Cardiac muscle cell (in vitro differentiated cells and primary cell): ENCODE measurements at regions not wholly inside any gene's neighbourhood (a gene's known extent, or its start where the extent isn't known, plus 50 kb on each side); places are given as distances from the start of the nearest gene placed in this dataset.
A peak's percentile ranks its signal among the peaks of the same experiment; 100 is the strongest.

Experiments
- DNase-seq, 2 donors: peaks; one replicate each; pipeline versions ENCODE4 v3.0.0 to v3.0.0-alpha.2; 2010 to 2017; ENCODE audit warnings: low read depth in 1 of 2, low spot score in 1 of 2
- H3K27ac ChIP-seq: fragments of 200-600 bp; sonication (generic); 2 replicates; pipeline ENCODE4 v1.5.1; 2016
- H3K27me3 ChIP-seq: fragments of 200-600 bp; sonication (generic); 2 replicates; pipeline ENCODE4 v1.6.0; 2016; ENCODE audit warnings: control low read depth
- H3K36me3 ChIP-seq: fragments of 200-600 bp; sonication (generic); 2 replicates; pipeline ENCODE4 v1.5.1; 2016; ENCODE audit warnings: control low read depth
- H3K4me1 ChIP-seq: fragments of 200-600 bp; sonication (generic); 2 replicates; pipeline ENCODE4 v1.8.1; 2017; ENCODE audit warnings: low read depth, mild to moderate bottlenecking, mixed run types
- H3K4me3 ChIP-seq: fragments of 200-600 bp; sonication (generic); 2 replicates; pipeline ENCODE4 v1.5.1; 2016; ENCODE audit warnings: mild to moderate bottlenecking
- H3K9me3 ChIP-seq: fragments of 200-600 bp; sonication (generic); 2 replicates; pipeline ENCODE4 v1.5.1; 2017; ENCODE audit warnings: low read depth, mild to moderate bottlenecking, control low read depth
- TF ChIP-seq, protein P1 (sequence below): IDR thresholded peaks from 2 replicates; pipeline ENCODE4 v1.5.1; 2012; ENCODE audit warnings: low read depth, mild to moderate bottlenecking, low read length

DNA sequence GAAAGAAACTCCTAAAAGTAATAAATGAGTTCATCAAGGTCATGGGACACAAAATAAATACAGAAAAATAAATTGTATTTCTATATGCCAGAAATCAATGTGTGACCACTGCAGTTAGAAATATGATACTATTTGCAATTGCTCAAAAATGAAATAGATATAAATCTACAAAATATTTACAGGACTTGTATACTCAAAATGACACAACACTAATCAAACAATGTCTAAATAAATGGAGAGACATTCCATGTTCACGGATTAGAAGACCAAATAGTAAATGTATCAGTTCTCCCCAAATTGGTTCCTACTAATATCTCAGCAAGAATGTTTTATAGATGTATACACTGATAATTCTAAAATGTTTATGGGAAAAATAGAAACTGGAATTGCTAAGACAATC, 345.3 kb downstream of the NR2F1-AS1 start:
- no peaks in the 10 kb centered on the region for H3K36me3 ChIP-seq
- H3K9me3 ChIP-seq = no peaks in the 10 kb centered on the region
- H3K27ac ChIP-seq = no peak overlapping the region
- H3K4me1 ChIP-seq = no peaks in the 10 kb centered on the region
- TF ChIP-seq, protein P1, sequence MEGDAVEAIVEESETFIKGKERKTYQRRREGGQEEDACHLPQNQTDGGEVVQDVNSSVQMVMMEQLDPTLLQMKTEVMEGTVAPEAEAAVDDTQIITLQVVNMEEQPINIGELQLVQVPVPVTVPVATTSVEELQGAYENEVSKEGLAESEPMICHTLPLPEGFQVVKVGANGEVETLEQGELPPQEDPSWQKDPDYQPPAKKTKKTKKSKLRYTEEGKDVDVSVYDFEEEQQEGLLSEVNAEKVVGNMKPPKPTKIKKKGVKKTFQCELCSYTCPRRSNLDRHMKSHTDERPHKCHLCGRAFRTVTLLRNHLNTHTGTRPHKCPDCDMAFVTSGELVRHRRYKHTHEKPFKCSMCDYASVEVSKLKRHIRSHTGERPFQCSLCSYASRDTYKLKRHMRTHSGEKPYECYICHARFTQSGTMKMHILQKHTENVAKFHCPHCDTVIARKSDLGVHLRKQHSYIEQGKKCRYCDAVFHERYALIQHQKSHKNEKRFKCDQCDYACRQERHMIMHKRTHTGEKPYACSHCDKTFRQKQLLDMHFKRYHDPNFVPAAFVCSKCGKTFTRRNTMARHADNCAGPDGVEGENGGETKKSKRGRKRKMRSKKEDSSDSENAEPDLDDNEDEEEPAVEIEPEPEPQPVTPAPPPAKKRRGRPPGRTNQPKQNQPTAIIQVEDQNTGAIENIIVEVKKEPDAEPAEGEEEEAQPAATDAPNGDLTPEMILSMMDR = no peak
- no peak for DNase-seq
- peaks cover 57% of the 10 kb centered on the region for H3K27me3 ChIP-seq
- H3K4me3 ChIP-seq = no peak overlapping the region

DNA sequence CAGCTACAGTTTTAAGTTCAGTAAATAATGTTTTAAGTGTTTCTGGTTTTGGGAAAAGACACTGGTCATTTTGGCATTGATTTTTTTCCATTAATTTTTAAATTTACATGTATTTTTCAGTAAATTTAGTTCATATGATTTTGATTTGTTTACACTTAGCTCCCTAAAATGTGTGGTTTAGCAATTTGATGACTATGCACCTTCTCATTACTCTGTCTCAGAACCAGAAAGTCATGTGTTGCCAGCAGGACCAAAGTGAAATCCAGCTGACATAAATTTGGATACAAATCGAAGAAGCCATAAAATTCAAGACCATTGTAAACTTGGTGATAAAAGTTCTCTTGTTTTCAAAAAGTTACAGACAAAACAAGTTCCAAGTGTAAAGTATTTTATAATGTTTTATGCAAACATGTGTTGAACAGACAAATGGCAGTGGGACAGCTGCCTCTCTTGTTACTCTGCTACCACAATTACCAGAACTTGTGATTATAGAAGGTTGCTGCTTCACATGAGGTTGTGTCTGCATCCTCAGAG, 354.8 kb downstream of the NR2F1-AS1 start:
- TF ChIP-seq, protein P1 = no peak
- H3K4me1 ChIP-seq = no peaks in the 10 kb centered on the region
- H3K27me3 ChIP-seq = peaks cover 48% of the 10 kb centered on the region
- no peak for DNase-seq
- no peaks in the 10 kb centered on the region for H3K36me3 ChIP-seq
- no peaks in the 10 kb centered on the region for H3K9me3 ChIP-seq
- no peak overlapping the region for H3K27ac ChIP-seq
- no peak overlapping the region for H3K4me3 ChIP-seq

DNA sequence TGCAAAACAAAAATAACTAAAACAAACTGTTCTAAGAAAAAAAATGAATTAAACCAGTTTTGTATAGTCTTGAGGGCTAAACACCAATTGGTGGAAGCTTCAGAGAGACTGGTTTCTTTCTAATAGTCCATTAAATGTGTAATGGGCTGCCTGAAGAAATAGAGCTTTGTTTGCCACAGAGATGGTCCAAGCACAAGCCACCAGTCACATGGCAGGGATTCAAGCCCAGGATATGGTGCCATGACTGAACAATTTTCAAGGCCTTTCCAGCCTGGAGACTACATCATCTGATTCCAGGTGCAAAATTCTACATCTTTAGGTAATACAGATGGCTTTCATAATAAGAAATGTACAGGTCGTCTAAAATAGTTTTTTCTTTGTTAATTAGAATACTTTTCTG, 355.3 kb downstream of the NR2F1-AS1 start:
- no peak for DNase-seq
- Histone ChIP-seq H3K9me3 (no peaks in the 10 kb centered on the region), H3K27ac (no peak overlapping the region), H3K4me3 (no peak overlapping the region), H3K4me1 (no peaks in the 10 kb centered on the region), H3K36me3 (no peaks in the 10 kb centered on the region), H3K27me3 (peaks cover 47% of the 10 kb centered on the region)
- TF ChIP-seq, protein P1 = no peak

DNA sequence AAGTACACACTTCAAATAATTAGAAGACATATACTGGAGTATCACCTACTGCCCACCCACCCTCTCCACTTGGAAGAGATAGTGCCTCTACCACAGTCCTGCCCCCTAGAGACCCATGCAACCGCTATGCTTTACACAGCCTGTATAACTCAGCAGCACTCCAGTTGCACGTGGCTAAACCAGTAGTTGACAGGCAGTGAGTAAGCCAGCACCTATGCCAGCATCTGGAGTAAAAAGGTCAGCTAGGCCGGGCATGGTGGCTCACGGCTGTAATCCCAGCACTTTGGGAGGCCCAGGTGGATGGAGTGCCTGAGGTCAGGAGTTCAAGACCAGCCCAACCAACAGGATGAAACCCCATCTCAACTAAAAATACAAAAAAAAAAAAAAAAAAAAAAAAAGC, 356.4 kb downstream of the NR2F1-AS1 start:
- TF ChIP-seq, protein P1 = no peak
- Histone ChIP-seq H3K27ac (no peak overlapping the region), H3K36me3 (no peaks in the 10 kb centered on the region), H3K4me1 (no peaks in the 10 kb centered on the region), H3K9me3 (no peaks in the 10 kb centered on the region), H3K4me3 (no peak overlapping the region), H3K27me3 (peaks cover 45% of the 10 kb centered on the region)
- no peak for DNase-seq

DNA sequence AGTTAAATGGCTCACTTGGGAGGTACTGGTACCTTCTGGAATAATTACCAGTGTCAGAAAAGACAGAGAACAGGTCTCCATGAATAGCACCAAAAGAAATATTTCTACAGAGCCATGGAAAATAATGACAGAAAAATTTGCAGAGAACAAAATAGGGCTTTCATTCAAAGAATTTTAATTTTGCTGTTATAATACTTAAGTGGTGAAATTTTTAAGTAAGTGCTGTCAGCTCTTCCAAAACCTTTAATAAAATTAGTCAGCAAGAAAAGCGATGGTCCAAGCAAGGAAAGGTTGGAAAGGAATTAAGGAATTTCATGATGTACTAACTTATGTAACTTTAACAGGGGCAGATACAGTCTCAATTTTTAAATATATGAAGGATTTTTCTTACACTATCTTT, 359.2 kb downstream of the NR2F1-AS1 start:
- no peak for DNase-seq
- Histone ChIP-seq H3K27ac (no peak overlapping the region), H3K4me3 (no peak overlapping the region), H3K27me3 (peaks cover 46% of the 10 kb centered on the region), H3K36me3 (no peaks in the 10 kb centered on the region), H3K4me1 (no peaks in the 10 kb centered on the region), H3K9me3 (no peaks in the 10 kb centered on the region)
- TF ChIP-seq, protein P1 = no peak

DNA sequence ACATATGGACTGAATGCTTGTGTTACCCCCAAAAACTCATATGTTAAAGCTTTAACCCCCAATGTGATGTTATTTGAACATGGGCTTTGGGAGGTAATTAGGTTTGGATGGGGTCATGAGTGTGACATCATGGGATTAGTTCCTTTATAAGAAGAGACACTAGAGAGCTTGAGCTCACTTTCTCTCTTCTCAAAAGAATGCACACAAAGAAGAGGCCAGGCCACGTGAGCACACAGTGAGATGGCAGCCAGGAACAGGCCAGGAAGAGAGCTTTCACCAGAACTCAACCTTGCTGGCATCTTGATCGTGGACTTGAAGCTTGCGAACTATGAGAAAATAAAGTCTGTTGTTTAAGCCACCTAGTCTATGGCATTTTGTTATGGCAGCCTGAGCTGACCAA, 360.6 kb downstream of the NR2F1-AS1 start:
- no peak overlapping the region for H3K4me3 ChIP-seq
- TF ChIP-seq, protein P1 = no peak
- H3K4me1 ChIP-seq = no peaks in the 10 kb centered on the region
- H3K36me3 ChIP-seq = no peaks in the 10 kb centered on the region
- DNase-seq = peak in 1 of 2 donors; percentile 6
- no peak overlapping the region for H3K27ac ChIP-seq
- peaks cover 33% of the 10 kb centered on the region for H3K27me3 ChIP-seq
- no peaks in the 10 kb centered on the region for H3K9me3 ChIP-seq
